ENCODE measurements at regions not wholly inside any gene's neighbourhood (a gene's known extent, or its start where the extent isn't known, plus 50 kb on each side); places are given as distances from the start of the nearest gene placed in this dataset.

DNA sequence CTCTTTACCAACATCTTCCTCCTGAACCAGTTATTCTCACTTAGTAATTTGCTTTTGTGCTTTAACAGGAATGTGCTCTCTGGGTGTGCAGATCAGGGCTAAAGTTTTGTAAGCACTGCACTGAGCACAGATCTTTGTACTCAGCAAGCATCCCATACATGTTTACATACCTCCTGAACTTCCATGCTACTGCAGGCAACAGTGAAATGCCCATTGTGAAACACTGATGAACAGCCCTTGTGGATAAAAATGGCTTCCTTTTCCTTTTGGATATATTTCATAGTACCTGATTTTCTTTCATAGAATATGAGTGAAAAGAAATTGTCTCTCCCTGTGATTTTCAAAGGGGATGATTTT lies 855.9 kb downstream of the MCTP2 start:
- Histone ChIP-seq H2AFZ (ENCODE audit: low read depth) (no peak overlapping the region), H3F3A (replicated peaks; ENCODE audit: insufficient read depth) (no peaks in the 10 kb centered on the region), H3K79me2 (ENCODE audit: insufficient read depth) (no peaks in the 10 kb centered on the region), H3K27ac (ENCODE audit: low read depth in 2 of 2, low read length in 1 of 2) (no peak overlapping the region), H3K36me3 (replicated peaks in 1 of 2; ENCODE audit: control insufficient read depth in 1 of 2, insufficient read depth in 2 of 2, low read length in 1 of 2) (no peaks in the 10 kb centered on the region), H3K4me3 (ENCODE audit: low read depth in 2 of 2, low read length in 1 of 2) (no peak overlapping the region), H3K9ac (no peak overlapping the region), H3K9me2 (no peaks in the 10 kb centered on the region), H3K4me2 (no peak overlapping the region), H3K27me3 (ENCODE audit: insufficient read depth) (no peaks in the 10 kb centered on the region), H3K9me3 (no peaks in the 10 kb centered on the region), H3K4me1 (ENCODE audit: control insufficient read depth in 1 of 2, insufficient read depth in 2 of 2, low read depth in 1 of 2, low read length in 1 of 2) (no peaks in the 10 kb centered on the region), H4K20me1 (ENCODE audit: insufficient read depth) (no peaks in the 10 kb centered on the region)
- CTCF ChIA-PET = interaction anchor here (1.0 kb wide), 1 partner anchor 12 kb away, joined by 3 read pairs; no protein-coding TSS in a partner anchor
- POLR2A ChIA-PET = no interaction called here
- TF ChIP-seq MEF2A (IDR thresholded peaks at IDR 0.05; ENCODE audit: borderline replicate concordance, low read depth) = no peak
- no peak for TF ChIP-seq EZH2phosphoT487 (IDR thresholded peaks at IDR 0.05; ENCODE audit: borderline replicate concordance, low read depth)
- TF ChIP-seq POLR2AphosphoS5 (IDR thresholded peaks at IDR 0.05; ENCODE audit: low read depth, low read length) = no peak
- TF ChIP-seq ZBTB33 (IDR thresholded peaks at IDR 0.05; ENCODE audit: borderline replicate concordance, low read depth) = no peak
- no peak for TF ChIP-seq NRF1 (IDR thresholded peaks at IDR 0.05; ENCODE audit: low read depth, low read length)
- no peak for TF ChIP-seq FOXJ3 (CRISPR knock-in tag; IDR thresholded peaks at IDR 0.05)
- TF ChIP-seq TEAD4 (IDR thresholded peaks at IDR 0.05; ENCODE audit: borderline replicate concordance, insufficient read depth) = no peak
- no peak for TF ChIP-seq CTCF (IDR thresholded peaks at IDR 0.05)
- TF ChIP-seq MAX (IDR thresholded peaks at IDR 0.05; ENCODE audit: low read depth) = no peak
- no peak for DNase-seq

DNA sequence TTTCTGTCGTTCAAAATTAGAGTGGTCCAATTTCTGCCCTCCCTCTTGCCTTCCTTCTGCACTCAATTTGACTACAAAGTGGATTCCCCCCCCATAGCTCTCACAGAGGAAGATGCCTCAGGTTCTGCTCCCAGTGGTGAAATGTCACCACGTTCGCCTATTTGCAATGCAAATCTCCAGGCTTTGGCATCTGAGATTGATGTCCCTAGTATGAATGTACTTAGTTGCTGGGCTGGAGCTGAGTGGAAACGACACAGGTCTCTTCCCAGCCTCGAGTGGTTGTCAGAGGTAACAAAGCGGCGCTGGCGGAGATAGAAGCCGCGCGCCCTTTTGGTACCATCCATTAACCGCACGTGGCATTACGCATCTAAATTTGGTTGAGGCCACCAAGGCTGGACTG lies 860.1 kb downstream of the MCTP2 start:
- Histone ChIP-seq H4K20me1 (ENCODE audit: insufficient read depth) (no peaks in the 10 kb centered on the region), H3K9me2 (no peaks in the 10 kb centered on the region), H2AFZ (ENCODE audit: low read depth) (no peak overlapping the region), H3K4me3 (ENCODE audit: low read depth in 2 of 2, low read length in 1 of 2) (no peak overlapping the region), H3K79me2 (ENCODE audit: insufficient read depth) (no peaks in the 10 kb centered on the region), H3K27ac (ENCODE audit: low read depth in 2 of 2, low read length in 1 of 2) (no peak overlapping the region), H3K4me1 (ENCODE audit: control insufficient read depth in 1 of 2, insufficient read depth in 2 of 2, low read depth in 1 of 2, low read length in 1 of 2) (no peaks in the 10 kb centered on the region), H3K36me3 (replicated peaks in 1 of 2; ENCODE audit: control insufficient read depth in 1 of 2, insufficient read depth in 2 of 2, low read length in 1 of 2) (no peaks in the 10 kb centered on the region), H3F3A (replicated peaks; ENCODE audit: insufficient read depth) (no peaks in the 10 kb centered on the region), H3K9me3 (no peaks in the 10 kb centered on the region; the same call in 1 of the 2 replicates), H3K9ac (no peak overlapping the region), H3K27me3 (ENCODE audit: insufficient read depth) (no peaks in the 10 kb centered on the region), H3K4me2 (no peak overlapping the region)
- 39% methylated on average over 11 of the region's 14 CpGs for WGBS (ENCODE audit: low lambda C conversion rate)
- ChIA-PET POLR2A (no interaction called here), CTCF (no interaction called here)
- no peak for DNase-seq
- TF ChIP-seq FOXJ3 (CRISPR knock-in tag; IDR thresholded peaks at IDR 0.05) = no peak
- TF ChIP-seq GABPA (IDR thresholded peaks at IDR 0.05; ENCODE audit: low read depth) = no peak
- TF ChIP-seq IRF3 (IDR thresholded peaks at IDR 0.05; ENCODE audit: low read depth, low read length) = no peak
